H1 (cell line): ENCODE measurements at regions not wholly inside any gene's neighbourhood (a gene's known extent, or its start where the extent isn't known, plus 50 kb on each side); places are given as distances from the start of the nearest gene placed in this dataset.

Experiments
- CTCF ChIA-PET: fragments of 300-600 bp; sonication (Branson Sonifier 250); formaldehyde crosslinking; loops from one replicate; lab custom pipeline; 2021; ENCODE audit not compliant: partially characterized antibody; lab: Charles Lee
- POLR2A ChIA-PET: fragments of 300-600 bp; sonication (Branson Sonifier 250); formaldehyde crosslinking; loops from one replicate; lab custom pipeline; 2021; ENCODE audit warnings: inconsistent platforms; ENCODE audit not compliant: partially characterized antibody; lab: Charles Lee
- DNase-seq, 2 experiments: peaks; one replicate each; pipeline versions ENCODE4 v3.0.0 to v3.0.0-alpha.2; 2010 to 2022; ENCODE audit warnings: low spot score in 2 of 2, low read depth in 1 of 2, mixed read lengths in 1 of 2
- FAIRE-seq: peaks from 2 replicates; lab custom pipeline; 2011; peaks lifted over from hg19 to GRCh38; lab: Jason Lieb, UNC
- H2AFZ ChIP-seq: 2 replicates; pipeline ENCODE4 v1.8.1; 2012; ENCODE audit warnings: low read length, inconsistent platforms
- H2AK5ac ChIP-seq: 2 replicates; pipeline ENCODE4 v1.6.1; 2013; ENCODE audit warnings: low read depth, low read length
- H2BK120ac ChIP-seq: replicated peaks from 2 replicates; pipeline ENCODE3; 2013; ENCODE audit warnings: low read depth, low read length, inconsistent platforms
- H2BK12ac ChIP-seq: 2 replicates; pipeline ENCODE4 v1.6.1; 2013; ENCODE audit warnings: low read depth, low read length
- H2BK15ac ChIP-seq: 2 replicates; pipeline ENCODE4 v1.6.1; 2013; ENCODE audit warnings: low read length
- H2BK20ac ChIP-seq: 2 replicates; pipeline ENCODE4 v1.6.1; 2013; ENCODE audit warnings: low read length
- H2BK5ac ChIP-seq: 2 replicates; pipeline ENCODE4 v1.6.1; 2013; ENCODE audit warnings: low read depth, low read length
- H3K14ac ChIP-seq: 2 replicates; pipeline ENCODE4 v1.6.1; 2013; ENCODE audit warnings: inconsistent platforms; ENCODE audit not compliant: insufficient read length
- H3K18ac ChIP-seq: 2 replicates; pipeline ENCODE4 v1.6.1; 2013; ENCODE audit warnings: low read length; ENCODE audit errors: extremely low read depth
- H3K23ac ChIP-seq: 2 replicates; pipeline ENCODE4 v1.6.1; 2013; ENCODE audit warnings: inconsistent platforms; ENCODE audit not compliant: insufficient read length
- H3K23me2 ChIP-seq: 2 replicates; pipeline ENCODE4 v1.6.1; 2013; ENCODE audit warnings: low read depth, low read length
- H3K27ac ChIP-seq: 2 replicates; pipeline ENCODE4 v1.6.1; 2011; ENCODE audit warnings: low read depth, low read length, inconsistent platforms
- H3K27me3 ChIP-seq, 4 experiments: replicated peaks in 1 of 4; 1 replicate in 1 of 4; 2 replicates in 3 of 4; pipeline versions ENCODE4 v1.6.1 to v1.8.1; 2011 to 2013; ENCODE audit warnings: low read length in 3 of 4, mild to moderate bottlenecking in 3 of 4, inconsistent platforms in 2 of 4, mixed read lengths in 2 of 4, moderate library complexity in 1 of 4; ENCODE audit not compliant: control insufficient read depth in 3 of 4, insufficient read depth in 3 of 4; ENCODE audit errors: extremely low read depth in 1 of 4
- H3K36me3 ChIP-seq, 4 experiments: 2 replicates each; pipeline versions ENCODE4 v1.6.1 to v1.8.1; 2011 to 2013; ENCODE audit warnings: mild to moderate bottlenecking in 4 of 4, low read length in 3 of 4, moderate library complexity in 2 of 4, control low read depth in 1 of 4, inconsistent platforms in 1 of 4; ENCODE audit not compliant: insufficient read depth in 4 of 4, control insufficient read depth in 2 of 4
- H3K4ac ChIP-seq: replicated peaks from 2 replicates; pipeline ENCODE3; 2013; ENCODE audit warnings: low read length, low read depth, mixed read lengths, inconsistent platforms; ENCODE audit not compliant: insufficient read length
- H3K4me1 ChIP-seq, 4 experiments: replicated peaks in 1 of 4; 1 replicate in 1 of 4; 2 replicates in 3 of 4; pipeline versions ENCODE4 v1.6.1 to v1.8.1; 2011 to 2013; ENCODE audit warnings: low read length in 3 of 4, inconsistent platforms in 2 of 4, mixed read lengths in 1 of 4; ENCODE audit not compliant: insufficient read depth in 4 of 4, control insufficient read depth in 3 of 4
- H3K4me2 ChIP-seq, 2 experiments: 2 replicates each; pipeline versions ENCODE4 v1.6.1 to v1.8.1; 2011 to 2013; ENCODE audit warnings: low read depth in 2 of 2, low read length in 2 of 2, control low read depth in 1 of 2, inconsistent platforms in 1 of 2, mild to moderate bottlenecking in 1 of 2; ENCODE audit not compliant: insufficient read depth in 1 of 2
- H3K4me3 ChIP-seq, 4 experiments: fragments of 200-600, 300-600 bp in 1 of 4; sonication (generic), shearing (Covaris generic), sonication (Bioruptor Twin) in 1 of 4; 2 replicates each; pipeline versions ENCODE4 v1.5.1 to v1.8.1; 2011 to 2016; ENCODE audit warnings: low read length in 4 of 4, low read depth in 3 of 4, control low read depth in 2 of 4, inconsistent platforms in 2 of 4, mild to moderate bottlenecking in 2 of 4, mixed read lengths in 1 of 4, moderate library complexity in 1 of 4; ENCODE audit not compliant: insufficient read depth in 2 of 4; ENCODE audit errors: extremely low read depth in 1 of 4
- H3K56ac ChIP-seq: replicated peaks from 2 replicates; pipeline ENCODE3; 2013; ENCODE audit warnings: low read depth, mild to moderate bottlenecking, mixed read lengths, low read length, inconsistent platforms; ENCODE audit not compliant: insufficient read length
- H3K79me1 ChIP-seq: 2 replicates; pipeline ENCODE4 v1.6.1; 2013; ENCODE audit warnings: low read depth, low read length, control low read depth
- H3K79me2 ChIP-seq, 2 experiments: 2 replicates each; pipeline versions ENCODE4 v1.6.1 to v1.8.1; 2012 to 2013; ENCODE audit warnings: low read length in 2 of 2, mild to moderate bottlenecking in 2 of 2, inconsistent platforms in 1 of 2; ENCODE audit not compliant: insufficient read depth in 2 of 2, control insufficient read depth in 1 of 2
- H3K9ac ChIP-seq, 4 experiments: replicated peaks in 1 of 4; 1 replicate in 1 of 4; 2 replicates in 3 of 4; pipeline versions ENCODE4 v1.6.1 to v1.8.1; 2011 to 2013; ENCODE audit warnings: low read depth in 3 of 4, low read length in 3 of 4, control low read depth in 2 of 4, mild to moderate bottlenecking in 2 of 4, moderate library complexity in 2 of 4, inconsistent platforms in 1 of 4; ENCODE audit errors: extremely low read depth in 1 of 4
- H3K9me3 ChIP-seq, 2 experiments: 2 replicates each; pipeline versions ENCODE4 v1.6.1 to v1.8.1; 2012 to 2013; ENCODE audit warnings: mild to moderate bottlenecking in 2 of 2, moderate library complexity in 2 of 2, control low read depth in 1 of 2, inconsistent platforms in 1 of 2, low read depth in 1 of 2, low read length in 1 of 2, mixed read lengths in 1 of 2; ENCODE audit not compliant: insufficient read depth in 2 of 2
- H4K20me1 ChIP-seq, 2 experiments: replicated peaks in 1 of 2; 2 replicates each; pipeline versions ENCODE3 to v1.8.1; 2011 to 2013; ENCODE audit warnings: inconsistent platforms in 2 of 2, low read length in 2 of 2, mild to moderate bottlenecking in 1 of 2; ENCODE audit not compliant: insufficient read depth in 2 of 2, control insufficient read depth in 1 of 2
- H4K5ac ChIP-seq: 2 replicates; pipeline ENCODE4 v1.6.1; 2013; ENCODE audit warnings: low read length, low read depth, mixed read lengths, inconsistent platforms; ENCODE audit not compliant: insufficient read length
- H4K8ac ChIP-seq: 2 replicates; pipeline ENCODE4 v1.8.0; 2013; ENCODE audit warnings: mild to moderate bottlenecking, moderate library complexity, low read length, inconsistent platforms; ENCODE audit not compliant: insufficient read depth; ENCODE audit errors: extremely low read depth
- H4K91ac ChIP-seq: replicated peaks from 2 replicates; pipeline ENCODE3; 2013; ENCODE audit warnings: low read length, mixed read lengths, inconsistent platforms; ENCODE audit not compliant: insufficient read length
- GTF2F1 ChIP-seq: IDR thresholded peaks from 2 replicates; pipeline ENCODE4 v1.6.1; 2012; ENCODE audit warnings: low read depth, low read length, improper control_type of control experiment, borderline replicate concordance
- HDAC2 ChIP-seq, 2 experiments: fragments of 300-600 bp in 1 of 2; sonication (generic) in 1 of 2; IDR thresholded peaks; 2 replicates each; pipeline ENCODE4 v1.6.1; 2011 to 2012; ENCODE audit warnings: low read depth in 2 of 2, low read length in 2 of 2, mild to moderate bottlenecking in 2 of 2, moderate library complexity in 2 of 2, borderline replicate concordance in 1 of 2, inconsistent platforms in 1 of 2
- RFX5 ChIP-seq: IDR thresholded peaks from 2 replicates; pipeline ENCODE4 v1.6.1; 2011; ENCODE audit warnings: low read depth, low read length, improper control_type of control experiment, borderline replicate concordance
- RXRA ChIP-seq: IDR thresholded peaks from 2 replicates; pipeline ENCODE4 v1.6.1; 2011; ENCODE audit warnings: low read depth, mild to moderate bottlenecking, low read length, moderate library complexity; ENCODE audit not compliant: insufficient read depth
- SP4 ChIP-seq: IDR thresholded peaks from 2 replicates; pipeline ENCODE4 v1.6.1; 2012; ENCODE audit warnings: low read length, inconsistent platforms
- WGBS, 2 experiments: shearing (Covaris generic) in 1 of 2; methylation state at CpG; one replicate each; pipeline versions ENCODE4 v1.1.6 to v1.1.7; 2013 to 2015; ENCODE audit warnings: low lambda C conversion rate in 2 of 2, mixed read lengths in 2 of 2, inconsistent platforms in 1 of 2, low coverage in 1 of 2, missing lambda C conversion rate in 1 of 2; ENCODE audit not compliant: insufficient replicate concordance in 2 of 2, insufficient coverage in 1 of 2, insufficient read length in 1 of 2; ENCODE audit errors: extremely low coverage in 1 of 2, missing lambda C conversion rate in 1 of 2; 5-methylcytosine and 5-hydroxymethylcytosine counted together

DNA sequence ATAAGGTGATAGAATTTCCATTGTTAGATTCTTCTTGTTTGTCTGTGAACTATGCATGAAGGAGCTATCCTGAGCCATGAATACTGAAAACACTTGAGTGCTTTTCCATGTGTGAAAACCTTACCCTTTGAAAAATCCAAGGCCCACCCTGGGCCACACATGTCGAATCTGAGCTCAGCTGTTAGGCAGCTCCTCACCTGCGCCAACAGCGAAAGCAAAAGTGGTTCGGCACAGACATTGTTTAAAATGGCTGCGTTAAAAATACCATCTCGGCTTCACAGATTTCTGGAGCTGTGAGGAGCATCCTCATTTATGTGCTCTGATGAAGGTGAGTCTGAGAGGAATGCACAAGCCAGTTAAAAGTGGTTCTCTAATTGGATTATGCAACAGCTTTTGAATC, 137.7 kb downstream of the NEUROD6 start:
- Histone ChIP-seq H3K9ac (no peak overlapping the region), H4K5ac (no peak overlapping the region), H3K27me3 (no peaks in the 10 kb centered on the region), H3K4me2 (no peak overlapping the region), H3K14ac (no peak overlapping the region), H3K18ac (no peak overlapping the region), H3K4ac (no peak overlapping the region), H3K23ac (no peak overlapping the region), H2BK20ac (no peak overlapping the region), H3K9me3 (peaks cover 8 to 9% of the 10 kb centered on the region in 2 experiments), H3K23me2 (no peaks in the 10 kb centered on the region), H3K79me2 (no peaks in the 10 kb centered on the region), H2BK15ac (no peak overlapping the region), H3K36me3 (no peaks in the 10 kb centered on the region), H2BK12ac (no peak overlapping the region), H2AK5ac (no peak overlapping the region), H3K79me1 (no peaks in the 10 kb centered on the region), H2BK5ac (no peak overlapping the region), H3K56ac (no peak overlapping the region), H4K8ac (no peak overlapping the region), H3K27ac (no peak overlapping the region), H4K20me1 (no peaks in the 10 kb centered on the region), H2BK120ac (no peak overlapping the region), H3K4me3 (no peak overlapping the region), H2AFZ (no peak overlapping the region), H4K91ac (no peak overlapping the region), H3K4me1 (no peaks in the 10 kb centered on the region)
- ChIA-PET POLR2A (interaction anchor here (1.9 kb wide), 1 partner anchor 10 kb away, joined by 5 read pairs; no protein-coding TSS in a partner anchor), CTCF (interaction anchor here (1.1 kb wide), 1 partner anchor 68 kb away, joined by 3 read pairs; no protein-coding TSS in a partner anchor)
- no peak for TF ChIP-seq RXRA
- no peak for TF ChIP-seq HDAC2 (IDR thresholded peaks at IDR 0.05; ENCODE audit: borderline replicate concordance in 1 of 2, low read depth in 2 of 2, low read length in 2 of 2)
- TF ChIP-seq SP4, result no peak
- no peak for TF ChIP-seq GTF2F1
- no peak for TF ChIP-seq RFX5
- FAIRE-seq (no peak), DNase-seq (no peak)
- 91% methylated on average over 6 of the region's 6 CpGs; no CpG with 5 or more reads in 1 of the 2 experiments for WGBS, 2 experiments
